ENCODE measurements at regions not wholly inside any gene's neighbourhood (a gene's known extent, or its start where the extent isn't known, plus 50 kb on each side); places are given as distances from the start of the nearest gene placed in this dataset.

DNA sequence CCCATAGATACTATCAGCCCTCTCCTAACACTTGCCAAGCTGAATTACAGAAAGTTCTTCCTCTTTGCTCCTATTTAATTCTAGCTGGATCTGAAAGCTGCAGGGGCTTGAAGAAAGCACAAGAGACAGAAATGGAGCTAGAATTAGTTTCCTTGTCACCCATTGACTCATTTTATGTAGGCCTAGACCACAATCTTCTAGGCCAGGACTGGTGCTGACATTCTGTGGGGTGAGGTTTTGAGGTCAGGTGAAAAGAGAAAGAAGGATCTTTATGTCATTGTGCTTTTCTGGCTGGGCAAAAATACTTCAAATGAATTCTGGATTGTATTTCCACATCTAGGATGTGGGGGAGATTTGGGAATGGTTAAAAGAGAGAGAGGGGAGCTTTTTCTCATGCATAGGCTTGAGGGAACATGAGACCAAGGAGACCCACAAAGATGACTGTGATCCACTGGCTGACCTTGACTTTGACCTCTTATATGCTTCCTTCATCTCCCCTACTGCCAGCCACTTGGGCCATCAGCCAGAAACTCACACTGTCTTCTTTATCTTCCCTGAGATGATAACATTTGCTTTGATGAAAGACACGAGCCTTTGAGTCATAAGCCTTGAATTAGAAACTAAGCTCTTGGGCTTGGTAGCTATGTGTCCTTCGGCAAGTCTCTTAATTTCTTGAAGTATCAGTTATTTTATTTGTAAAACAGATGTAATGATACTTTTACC, 274.9 kb upstream of the CADM1 start:
- TF ChIP-seq, protein P1, sequence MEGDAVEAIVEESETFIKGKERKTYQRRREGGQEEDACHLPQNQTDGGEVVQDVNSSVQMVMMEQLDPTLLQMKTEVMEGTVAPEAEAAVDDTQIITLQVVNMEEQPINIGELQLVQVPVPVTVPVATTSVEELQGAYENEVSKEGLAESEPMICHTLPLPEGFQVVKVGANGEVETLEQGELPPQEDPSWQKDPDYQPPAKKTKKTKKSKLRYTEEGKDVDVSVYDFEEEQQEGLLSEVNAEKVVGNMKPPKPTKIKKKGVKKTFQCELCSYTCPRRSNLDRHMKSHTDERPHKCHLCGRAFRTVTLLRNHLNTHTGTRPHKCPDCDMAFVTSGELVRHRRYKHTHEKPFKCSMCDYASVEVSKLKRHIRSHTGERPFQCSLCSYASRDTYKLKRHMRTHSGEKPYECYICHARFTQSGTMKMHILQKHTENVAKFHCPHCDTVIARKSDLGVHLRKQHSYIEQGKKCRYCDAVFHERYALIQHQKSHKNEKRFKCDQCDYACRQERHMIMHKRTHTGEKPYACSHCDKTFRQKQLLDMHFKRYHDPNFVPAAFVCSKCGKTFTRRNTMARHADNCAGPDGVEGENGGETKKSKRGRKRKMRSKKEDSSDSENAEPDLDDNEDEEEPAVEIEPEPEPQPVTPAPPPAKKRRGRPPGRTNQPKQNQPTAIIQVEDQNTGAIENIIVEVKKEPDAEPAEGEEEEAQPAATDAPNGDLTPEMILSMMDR (IDR thresholded peaks at IDR 0.05) = no peak

DNA sequence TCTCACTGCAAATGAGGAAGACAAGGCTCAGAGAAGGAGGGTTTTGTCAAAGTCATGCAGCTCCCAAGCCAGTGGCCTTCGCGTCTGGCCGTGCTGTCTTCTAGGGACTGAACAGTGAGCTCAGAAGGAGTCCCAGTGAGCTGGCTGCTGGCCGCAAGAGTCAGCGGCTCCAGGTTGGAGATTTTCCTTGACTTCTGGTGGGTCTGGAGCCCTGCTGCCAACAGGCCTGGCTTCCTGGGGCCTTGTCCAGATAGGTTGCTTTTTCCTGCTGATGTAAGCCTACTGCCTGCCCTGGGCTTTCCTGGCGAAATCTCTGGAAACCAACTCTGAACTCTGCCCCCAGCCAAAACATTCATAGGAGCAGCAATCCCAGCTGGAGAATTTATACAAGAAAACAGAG, 272.7 kb upstream of the CADM1 start:
- TF ChIP-seq, protein P1 (IDR thresholded peaks at IDR 0.05) = no peak

DNA sequence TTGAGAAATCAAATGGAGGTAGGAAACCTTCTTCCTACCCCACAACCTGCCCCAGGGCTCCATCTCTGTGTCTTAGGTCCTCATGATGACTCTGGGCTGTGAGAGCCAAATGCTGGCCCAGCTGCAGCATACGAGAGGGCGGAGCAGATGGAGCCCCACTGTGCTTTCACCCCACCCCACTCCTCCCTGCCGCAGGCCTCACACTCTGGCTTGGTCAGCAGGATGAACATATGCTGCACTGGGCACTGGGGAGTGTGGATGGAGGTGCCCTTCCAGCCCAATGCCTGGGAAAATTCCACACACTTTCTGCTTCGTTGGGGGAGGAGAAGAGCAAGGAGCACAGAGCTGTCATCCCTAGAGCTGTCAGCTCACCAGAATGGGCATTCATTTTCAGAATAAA, 271.6 kb upstream of the CADM1 start:
- TF ChIP-seq, protein P1 (IDR thresholded peaks at IDR 0.05) = no peak

DNA sequence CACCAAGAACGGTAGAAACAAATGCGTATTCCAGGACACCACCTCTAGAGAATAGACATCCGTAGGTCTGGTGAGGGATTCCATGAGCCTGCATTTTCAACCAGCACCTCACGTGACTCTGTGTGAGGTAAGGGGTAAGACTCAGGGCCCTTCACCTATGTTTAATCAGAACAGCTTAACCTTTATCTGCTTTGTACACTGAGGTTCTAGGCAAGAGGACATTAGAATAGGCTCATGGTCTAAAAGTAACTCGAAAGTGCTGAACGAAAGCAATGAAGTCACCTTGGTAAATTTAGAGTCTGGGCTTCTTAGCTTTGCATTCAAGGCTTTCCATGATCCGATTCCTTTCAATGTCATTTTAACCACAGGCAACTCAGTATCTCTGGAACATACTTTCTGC, 270.5 kb upstream of the CADM1 start:
- TF ChIP-seq, protein P1 (IDR thresholded peaks at IDR 0.05) = no peak

DNA sequence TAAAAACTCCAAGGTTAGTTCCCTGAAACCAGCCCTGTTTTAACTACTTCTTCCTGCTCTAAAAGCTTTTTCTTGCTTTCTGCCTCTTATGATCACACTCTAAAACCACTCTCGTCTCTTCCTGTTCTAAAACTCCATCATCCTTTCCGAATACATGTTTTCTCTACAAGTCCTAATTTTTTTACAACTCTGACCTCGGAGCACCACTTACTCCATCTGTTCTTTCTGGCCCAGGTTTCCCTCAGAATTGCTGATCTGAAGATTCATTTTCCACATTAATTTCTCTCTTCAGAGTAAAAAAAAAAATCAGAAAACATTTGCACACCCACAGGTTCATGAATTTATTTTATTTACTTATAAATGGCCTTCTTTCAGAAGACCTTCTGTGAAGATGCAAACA, 265.7 kb upstream of the CADM1 start:
- TF ChIP-seq, protein P1 (IDR thresholded peaks at IDR 0.05) = no peak

DNA sequence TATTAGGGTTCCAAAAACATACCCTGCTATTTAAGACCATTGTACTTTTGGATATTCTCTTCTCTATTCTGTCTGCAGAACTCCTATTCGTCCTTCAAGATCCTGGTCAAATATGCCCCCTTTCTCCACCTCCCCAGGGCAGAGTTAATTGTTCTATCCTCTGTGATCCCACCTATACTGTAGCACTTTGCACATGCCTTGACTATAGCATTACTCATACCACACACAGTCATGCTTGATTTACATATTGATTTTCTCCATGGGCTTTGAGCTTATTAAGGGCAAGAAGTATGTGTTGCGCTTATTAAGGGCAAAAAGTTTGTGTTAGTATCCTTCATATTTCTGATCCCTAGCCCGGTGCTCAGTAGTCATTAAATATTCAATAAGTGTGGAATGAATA, 263.7 kb upstream of the CADM1 start:
- TF ChIP-seq, protein P1 (IDR thresholded peaks at IDR 0.05) = no peak

DNA sequence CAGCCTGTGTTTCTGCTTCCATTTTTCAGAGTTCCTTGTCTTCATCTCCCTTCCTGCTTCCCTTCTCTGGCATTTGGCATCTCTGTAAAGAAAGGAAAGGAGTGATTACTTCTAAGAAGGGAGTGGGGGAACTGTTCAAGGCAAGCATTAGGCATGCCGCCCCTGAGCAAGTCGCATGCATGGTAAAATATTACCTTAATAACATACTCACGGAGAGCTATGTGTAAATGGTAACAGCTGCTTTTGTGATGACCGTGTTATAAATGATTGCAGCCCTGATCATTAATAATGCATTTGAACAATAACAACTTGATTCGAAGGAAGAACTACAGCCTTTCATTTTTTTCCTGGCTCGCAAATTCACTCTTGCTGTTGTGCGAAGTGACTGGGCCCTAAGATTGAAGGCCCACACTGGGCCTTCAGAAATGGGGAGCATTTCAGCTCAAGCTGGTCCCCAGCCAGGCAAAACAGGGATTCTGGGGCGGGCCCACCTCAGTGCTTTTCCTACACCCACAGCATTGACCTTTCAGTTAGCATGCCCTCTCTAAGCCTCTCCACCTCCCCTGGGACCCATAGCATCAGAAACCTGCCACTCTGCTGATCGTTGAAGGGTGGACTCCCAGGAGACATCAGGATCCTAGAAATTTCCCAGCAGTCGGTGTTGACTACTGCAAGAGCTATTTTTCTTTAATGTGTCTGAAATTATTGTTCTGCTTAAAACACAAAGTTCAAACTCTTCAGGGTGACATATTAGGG, 263.0 kb upstream of the CADM1 start:
- TF ChIP-seq, protein P1 (IDR thresholded peaks at IDR 0.05) = no peak

Data from LNCAP (cell line).